ENCODE measurements at regions not wholly inside any gene's neighbourhood (a gene's known extent, or its start where the extent isn't known, plus 50 kb on each side); places are given as distances from the start of the nearest gene placed in this dataset.
"Not testable (repeated sequence)": the region's sequence is repeated elsewhere in the genome, so short reads cannot be mapped to it uniquely, and the experiment has no call there.

DNA sequence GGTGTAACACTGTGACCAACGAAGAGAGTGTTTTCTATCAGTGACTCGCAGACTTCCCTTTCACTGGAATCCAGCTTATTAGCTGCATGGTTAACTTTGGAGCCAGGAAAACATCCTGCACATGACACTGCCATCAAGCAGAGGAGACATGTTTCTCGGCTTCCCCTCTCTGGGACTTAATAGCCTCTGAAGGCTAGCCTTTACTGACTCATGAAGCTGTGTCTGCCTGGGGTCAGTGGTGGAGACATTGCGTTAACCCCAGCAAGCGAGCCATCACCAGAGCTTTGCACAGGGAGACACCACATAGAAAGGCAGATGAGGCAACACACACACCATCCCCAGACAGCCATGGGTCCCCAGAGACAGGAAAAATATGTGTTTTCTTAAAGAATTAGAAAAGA, 126.9 kb upstream of the PRICKLE1 start:
- Mint-ChIP-seq H3K4me1 (no peaks in the 10 kb centered on the region), H3K4me3 (no peak overlapping the region), H3K9me3 (peaks cover 18 to 25% of the 10 kb centered on the region in 2 experiments), H3K36me3 (ENCODE audit: insufficient read depth in 1 of 3, low read depth in 3 of 3) (peaks cover 3 to 13% (median 7%) of the 10 kb centered on the region in 3 experiments; a peak in 5 of 7 replicates), H3K27me3 (ENCODE audit: low read depth) (no peaks in the 10 kb centered on the region; the same call in 1 of the 2 replicates), H3K27ac (no peak overlapping the region)
- Histone ChIP-seq H2BK12ac (ENCODE audit: insufficient read length, low read depth, low read length) (no peak overlapping the region), H4K20me1 (ENCODE audit: control insufficient read depth, insufficient read depth, insufficient read length) (no peaks in the 10 kb centered on the region), H3K79me1 (ENCODE audit: insufficient read depth, low read depth, low read length, poor library complexity, severe bottlenecking) (no peaks in the 10 kb centered on the region), H3K27me3 (ENCODE audit: insufficient read depth, low read length) (no peaks in the 10 kb centered on the region), H4K91ac (ENCODE audit: insufficient read length, low read depth, low read length) (no peak overlapping the region), H2BK120ac (ENCODE audit: low read depth, low read length, poor library complexity, severe bottlenecking) (no peak overlapping the region), H3K27ac (ENCODE audit: insufficient read length, low read depth, low read length) (no peak overlapping the region), H3K14ac (ENCODE audit: insufficient read depth, low read length) (no peak overlapping the region), H3K4me2 (ENCODE audit: insufficient read depth, insufficient read length, low read length) (no peak overlapping the region), H3K23ac (ENCODE audit: insufficient read length, low read depth, low read length) (no peak overlapping the region), H3K56ac (ENCODE audit: insufficient read length, low read depth, low read length) (no peak overlapping the region), H3K4me1 (ENCODE audit: insufficient read depth, low read length) (no peaks in the 10 kb centered on the region), H3K9ac (ENCODE audit: extremely low read depth, insufficient read length, low read length) (no peak overlapping the region), H3K4ac (ENCODE audit: low read depth, low read length) (no peak overlapping the region), H2AK5ac (ENCODE audit: insufficient read length, low read length) (no peak overlapping the region), H2AFZ (ENCODE audit: low read length) (no peak overlapping the region), H2BK5ac (ENCODE audit: insufficient read length, low read length) (no peak overlapping the region), H3T11ph (ENCODE audit: low read length) (no peak overlapping the region), H2BK20ac (ENCODE audit: low read depth, low read length, poor library complexity, severe bottlenecking) (no peak overlapping the region), H3K79me2 (ENCODE audit: insufficient read depth, low read length) (no peaks in the 10 kb centered on the region), H4K5ac (ENCODE audit: insufficient read length, low read depth, low read length) (no peak overlapping the region), H3K18ac (ENCODE audit: insufficient read length, low read depth, low read length) (no peak overlapping the region), H2BK15ac (ENCODE audit: low read depth, low read length) (no peak overlapping the region), H3K23me2 (ENCODE audit: insufficient read length, low read depth, low read length, poor library complexity, severe bottlenecking) (no peaks in the 10 kb centered on the region), H3K9me3 (ENCODE audit: control insufficient read depth, low read depth, low read length) (no peaks in the 10 kb centered on the region), H4K8ac (replicated peaks; ENCODE audit: insufficient read length, low read depth, low read length) (no peak overlapping the region)
- no peak for TF ChIP-seq CTCF (conservative IDR thresholded peaks at IDR 0.05)
- no peak for DNase-seq
- WGBS (ENCODE audit: extremely low coverage, insufficient read length, low lambda C conversion rate) = no CpG with 5 or more reads among the region's 5 CpGs

DNA sequence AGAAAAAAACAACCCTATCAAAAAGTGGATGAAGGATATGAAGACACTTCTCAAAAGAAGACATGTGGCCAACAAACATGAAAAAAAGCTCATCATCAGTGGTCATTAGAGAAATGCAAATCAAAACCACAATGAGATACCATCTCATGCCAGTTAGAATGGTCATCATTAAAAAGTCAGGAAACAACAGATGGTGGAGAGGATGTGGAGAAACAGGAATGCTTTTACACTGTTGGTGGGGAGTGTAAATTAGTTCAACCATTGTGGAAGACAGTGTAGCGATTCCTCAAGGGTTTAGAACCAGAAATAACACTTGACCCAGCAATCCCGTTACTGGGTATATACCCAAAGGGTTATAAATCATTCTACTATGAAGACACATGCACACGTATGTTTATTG, 124.0 kb upstream of the PRICKLE1 start:
- H2BK120ac ChIP-seq (ENCODE audit: low read depth, low read length, poor library complexity, severe bottlenecking); H3K56ac ChIP-seq (ENCODE audit: insufficient read length, low read depth, low read length); H3K4me1 Mint-ChIP-seq; H3K9ac ChIP-seq (ENCODE audit: extremely low read depth, insufficient read length, low read length); H2AFZ ChIP-seq (ENCODE audit: low read length); H3K14ac ChIP-seq (ENCODE audit: insufficient read depth, low read length); H3K79me1 ChIP-seq (ENCODE audit: insufficient read depth, low read depth, low read length, poor library complexity, severe bottlenecking); H3K18ac ChIP-seq (ENCODE audit: insufficient read length, low read depth, low read length); H3K23me2 ChIP-seq (ENCODE audit: insufficient read length, low read depth, low read length, poor library complexity, severe bottlenecking); H4K20me1 ChIP-seq (ENCODE audit: control insufficient read depth, insufficient read depth, insufficient read length); H2BK20ac ChIP-seq (ENCODE audit: low read depth, low read length, poor library complexity, severe bottlenecking); H2BK15ac ChIP-seq (ENCODE audit: low read depth, low read length); H3K23ac ChIP-seq (ENCODE audit: insufficient read length, low read depth, low read length); H3K27me3 Mint-ChIP-seq (ENCODE audit: low read depth); H2AK5ac ChIP-seq (ENCODE audit: insufficient read length, low read length); H4K8ac ChIP-seq (replicated peaks; ENCODE audit: insufficient read length, low read depth, low read length); H3K4me1 ChIP-seq (ENCODE audit: insufficient read depth, low read length); H3K4ac ChIP-seq (ENCODE audit: low read depth, low read length); H2BK12ac ChIP-seq (ENCODE audit: insufficient read length, low read depth, low read length); H3K79me2 ChIP-seq (ENCODE audit: insufficient read depth, low read length); H3T11ph ChIP-seq (ENCODE audit: low read length); H3K4me3 Mint-ChIP-seq; H2BK5ac ChIP-seq (ENCODE audit: insufficient read length, low read length); H3K27ac ChIP-seq (ENCODE audit: insufficient read length, low read depth, low read length); DNase-seq; H3K4me2 ChIP-seq (ENCODE audit: insufficient read depth, insufficient read length, low read length); H3K27ac Mint-ChIP-seq; H4K91ac ChIP-seq (ENCODE audit: insufficient read length, low read depth, low read length); H3K27me3 ChIP-seq (ENCODE audit: insufficient read depth, low read length); H4K5ac ChIP-seq (ENCODE audit: insufficient read length, low read depth, low read length); H3K9me3 ChIP-seq (ENCODE audit: control insufficient read depth, low read depth, low read length): not testable (repeated sequence)
- no CpG with 5 or more reads among the region's 3 CpGs for WGBS (ENCODE audit: extremely low coverage, insufficient read length, low lambda C conversion rate)
- Mint-ChIP-seq H3K9me3 (peaks cover 26 to 27% of the 10 kb centered on the region in 2 experiments), H3K36me3 (ENCODE audit: insufficient read depth in 1 of 3, low read depth in 3 of 3) (peaks cover 7 to 31% (median 7%) of the 10 kb centered on the region in 3 experiments; a peak in 6 of 7 replicates)
